HG02938 (cell line): ENCODE measurements at regions not wholly inside any gene's neighbourhood (a gene's known extent, or its start where the extent isn't known, plus 50 kb on each side); places are given as distances from the start of the nearest gene placed in this dataset.

ENCODE experiments used
- ATAC-seq: cut with Tn5 transposase; IDR thresholded peaks from one replicate; pipeline ENCODE4 v1.9.1; 2021; ENCODE audit warnings: mild to moderate bottlenecking, moderate library complexity; ENCODE audit not compliant: unreplicated experiment

GRCh38 chr11:106327134-106327533 lies 249.7 kb downstream of the AASDHPPT start:
- no peak for ATAC-seq

- no peak for ATAC-seq
These were observed 250.2 kb downstream of the AASDHPPT start for GRCh38 chr11:106327637-106328036.

GRCh38 chr11:106329273-106330018 lies 252.0 kb downstream of the AASDHPPT start:
- ATAC-seq = no peak

- no peak for ATAC-seq
These were observed 253.7 kb downstream of the AASDHPPT start for GRCh38 chr11:106331176-106331575.

GRCh38 chr11:106333678-106334077 lies 256.2 kb downstream of the AASDHPPT start:
- no peak for ATAC-seq

- ATAC-seq = no peak
These were observed 266.9 kb downstream of the AASDHPPT start for GRCh38 chr11:106344394-106344793.

GRCh38 chr11:106344966-106345365 lies 267.5 kb downstream of the AASDHPPT start:
- ATAC-seq = no peak

- ATAC-seq = no peak
These were observed 275.6 kb downstream of the AASDHPPT start for GRCh38 chr11:106353031-106353430.

- no peak for ATAC-seq
These were observed 291.8 kb downstream of the AASDHPPT start for GRCh38 chr11:106369224-106369623.

GRCh38 chr11:106378513-106379179 lies 301.2 kb downstream of the AASDHPPT start:
- ATAC-seq = no peak

GRCh38 chr11:106379265-106379664 lies 301.8 kb downstream of the AASDHPPT start:
- no peak for ATAC-seq

- no peak for ATAC-seq
These were observed 302.2 kb downstream of the AASDHPPT start for GRCh38 chr11:106379712-106380111.

- no peak for ATAC-seq
These were observed 304.4 kb downstream of the AASDHPPT start for GRCh38 chr11:106381895-106382294.

- no peak for ATAC-seq
These were observed 307.0 kb downstream of the AASDHPPT start for GRCh38 chr11:106384429-106384828.

- ATAC-seq = no peak
These were observed 309.1 kb downstream of the AASDHPPT start for GRCh38 chr11:106386519-106386918.

- ATAC-seq = no peak
These were observed 311.6 kb downstream of the AASDHPPT start for GRCh38 chr11:106389101-106389500.

GRCh38 chr11:106390078-106390477 lies 312.6 kb downstream of the AASDHPPT start:
- ATAC-seq = no peak

- no peak for ATAC-seq
These were observed 314.4 kb downstream of the AASDHPPT start for GRCh38 chr11:106391771-106392420.

GRCh38 chr11:106395716-106396349 lies 318.4 kb downstream of the AASDHPPT start:
- ATAC-seq = no peak

GRCh38 chr11:106397787-106398501 lies 320.5 kb downstream of the AASDHPPT start:
- ATAC-seq = no peak
